ENCODE measurements at regions not wholly inside any gene's neighbourhood (a gene's known extent, or its start where the extent isn't known, plus 50 kb on each side); places are given as distances from the start of the nearest gene placed in this dataset.

DNA sequence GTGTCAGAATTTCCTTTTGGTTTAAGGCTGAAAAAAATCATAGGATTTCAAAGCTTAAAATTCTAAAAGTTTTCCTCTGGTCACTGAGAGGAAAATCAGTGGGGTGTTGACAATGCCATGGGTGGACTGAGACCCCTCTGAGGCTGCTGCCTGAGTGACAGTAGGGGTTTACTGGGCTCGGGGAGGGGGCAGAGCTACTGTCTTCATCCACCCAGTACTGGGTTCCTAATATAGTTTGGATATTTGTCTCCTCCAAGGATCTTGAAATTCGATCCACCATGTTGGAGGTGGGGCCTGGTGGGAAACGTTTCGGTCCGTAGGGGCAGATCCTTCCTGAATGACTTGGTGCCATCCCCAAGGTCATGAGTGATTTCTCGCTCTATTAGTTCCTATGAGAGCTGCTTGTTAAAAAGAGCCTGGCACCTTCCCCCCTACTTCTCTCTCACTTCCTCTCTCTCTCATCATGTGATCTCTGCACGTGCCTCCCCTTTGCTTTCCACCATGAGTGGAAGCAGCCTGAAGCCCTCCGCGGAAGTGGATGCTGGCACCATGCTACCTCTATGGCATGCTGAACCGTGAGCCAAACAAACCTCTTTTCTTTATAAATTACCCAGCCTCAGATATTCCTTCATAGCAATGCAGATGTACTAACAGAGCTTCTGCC lies 72.3 kb downstream of the MAP10 start:
- no peak overlapping the region for H3K4me3 Mint-ChIP-seq
- no peaks in the 10 kb centered on the region for H3K36me3 Mint-ChIP-seq
- no peak for ATAC-seq (ENCODE audit: low read depth in 2 of 2)
- peaks cover 0 to 7% (median 2%) of the 10 kb centered on the region in 7 donors for H3K9me3 Mint-ChIP-seq
- no peak for DNase-seq
- peaks cover 0 to 17% (median 0%) of the 10 kb centered on the region in 3 donors for H3K27me3 Mint-ChIP-seq
- peaks cover 0 to 6% (median 5%) of the 10 kb centered on the region in 3 donors for H3K4me1 Mint-ChIP-seq
- H3K27ac Mint-ChIP-seq = no peak overlapping the region

DNA sequence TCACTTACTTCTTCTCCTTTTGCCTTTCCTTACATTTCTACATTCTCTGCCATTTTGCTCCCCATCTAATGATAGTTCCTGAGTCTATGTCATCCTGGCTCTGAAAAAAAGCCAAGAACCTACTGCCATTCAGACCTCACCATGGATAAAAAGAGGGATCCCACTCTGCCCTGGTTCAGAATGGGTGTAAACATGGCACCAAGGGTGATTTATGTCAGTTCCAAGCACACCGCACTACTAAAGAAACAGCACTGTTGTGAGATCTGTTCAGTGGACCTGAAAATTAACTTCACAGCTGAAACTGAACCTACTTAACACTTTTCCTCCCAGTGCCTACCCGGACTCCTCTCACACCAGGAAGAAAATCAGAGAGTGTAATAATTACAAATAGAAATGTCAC lies 72.3 kb upstream of the NTPCR start:
- Mint-ChIP-seq H3K9me3 (peaks cover 0 to 7% (median 2%) of the 10 kb centered on the region in 7 donors), H3K27ac (no peak overlapping the region), H3K36me3 (no peaks in the 10 kb centered on the region)

GRCh38 chr1:232880354-232880753 lies 70.1 kb upstream of the NTPCR start:
- H3K36me3 Mint-ChIP-seq = no peaks in the 10 kb centered on the region
- peaks cover 0 to 4% (median 0%) of the 10 kb centered on the region in 3 donors for H3K27me3 Mint-ChIP-seq
- DNase-seq (no peak), ATAC-seq (ENCODE audit: low read depth in 2 of 2) (no peak)
- no peak overlapping the region for H3K27ac Mint-ChIP-seq
- H3K9me3 Mint-ChIP-seq = peaks cover 0 to 7% (median 2%) of the 10 kb centered on the region in 7 donors
- H3K4me1 Mint-ChIP-seq = peaks cover 0 to 6% (median 5%) of the 10 kb centered on the region in 3 donors
- H3K4me3 Mint-ChIP-seq = no peak overlapping the region

More for the DNA sequence above, 72.3 kb upstream of the NTPCR start:
- DNase-seq = no peak
- Mint-ChIP-seq H3K4me3 (no peak overlapping the region), H3K4me1 (peaks cover 0 to 6% (median 5%) of the 10 kb centered on the region in 3 donors), H3K27me3 (peaks cover 0 to 17% (median 0%) of the 10 kb centered on the region in 3 donors)
- no peak for ATAC-seq (ENCODE audit: low read depth in 2 of 2)

DNA sequence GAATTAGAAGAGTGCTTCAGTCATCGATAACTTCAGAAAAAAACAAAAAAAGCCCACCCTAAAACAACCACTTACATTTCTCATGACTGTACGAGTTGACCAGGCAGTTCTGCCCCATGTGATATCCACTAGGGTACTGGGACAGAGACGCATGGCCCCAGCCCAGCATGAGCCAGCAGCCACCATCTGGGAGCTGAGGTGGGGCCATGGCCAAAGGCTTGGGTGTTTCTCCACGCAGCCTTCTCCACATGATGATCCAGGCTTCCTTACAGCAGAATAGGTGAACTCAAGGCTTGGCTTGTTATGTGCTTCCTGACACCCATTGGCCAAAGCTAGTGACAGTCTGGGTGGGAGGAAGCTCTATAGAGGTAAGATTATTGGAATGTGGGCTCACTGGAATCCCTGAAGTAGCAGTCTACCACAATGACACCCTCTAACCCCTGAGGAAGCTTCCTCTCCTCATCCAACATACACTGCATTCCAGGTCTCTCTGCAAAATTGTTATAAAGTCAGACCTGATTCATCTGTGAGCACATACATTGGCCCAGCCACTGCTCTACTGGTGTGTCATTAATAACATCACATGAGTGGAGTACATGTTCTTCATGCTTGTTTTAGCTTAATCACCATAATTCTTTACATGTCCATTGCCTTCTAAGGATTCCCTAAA lies 66.3 kb upstream of the NTPCR start:
- no peak overlapping the region for H3K27ac Mint-ChIP-seq
- peaks cover 0 to 1% (median 0%) of the 10 kb centered on the region in 7 donors for H3K9me3 Mint-ChIP-seq
- no peak overlapping the region for H3K4me3 Mint-ChIP-seq
- H3K36me3 Mint-ChIP-seq = no peaks in the 10 kb centered on the region
- peaks cover 0 to 14% (median 0%) of the 10 kb centered on the region in 3 donors for H3K27me3 Mint-ChIP-seq
- H3K4me1 Mint-ChIP-seq = no peaks in the 10 kb centered on the region
- ATAC-seq (ENCODE audit: low read depth in 2 of 2) (no peak), DNase-seq (no peak)

DNA sequence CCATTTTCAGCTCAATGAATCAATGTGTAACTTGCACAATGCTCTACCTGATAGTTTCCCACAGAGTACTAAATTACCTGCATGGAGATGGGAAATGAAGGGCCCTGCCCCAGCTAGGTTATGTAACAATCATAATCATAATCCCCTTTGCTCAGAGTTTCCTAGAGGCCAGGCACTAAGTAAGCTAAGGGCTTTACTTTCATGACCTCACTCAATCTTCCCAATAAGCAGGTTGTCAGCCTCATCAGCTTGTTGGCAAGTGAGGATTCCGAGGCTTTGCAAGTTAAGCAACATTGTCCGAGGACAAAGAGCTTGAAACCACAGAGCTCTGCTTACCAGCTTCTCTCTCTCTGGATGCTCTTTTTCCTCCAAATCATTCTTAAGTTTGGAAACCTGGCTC lies 64.1 kb upstream of the NTPCR start:
- H3K27ac Mint-ChIP-seq = no peak overlapping the region
- peaks cover 0 to 14% (median 0%) of the 10 kb centered on the region in 3 donors for H3K27me3 Mint-ChIP-seq
- H3K4me1 Mint-ChIP-seq = no peaks in the 10 kb centered on the region
- no peak for ATAC-seq (ENCODE audit: low read depth in 2 of 2)
- H3K4me3 Mint-ChIP-seq = no peak overlapping the region
- DNase-seq = no peak
- H3K36me3 Mint-ChIP-seq = no peaks in the 10 kb centered on the region
- no peaks in the 10 kb centered on the region for H3K9me3 Mint-ChIP-seq

- DNase-seq = no peak
- ATAC-seq (ENCODE audit: low read depth in 2 of 2) = no peak
- Mint-ChIP-seq H3K27me3 (peaks cover 0 to 14% (median 0%) of the 10 kb centered on the region in 3 donors), H3K36me3 (no peaks in the 10 kb centered on the region), H3K27ac (no peak overlapping the region), H3K9me3 (peaks cover 0 to 4% (median 0%) of the 10 kb centered on the region in 7 donors), H3K4me3 (no peak overlapping the region), H3K4me1 (no peaks in the 10 kb centered on the region)
Observed at GRCh38 chr1:232890340-232890943, 60.0 kb upstream of the NTPCR start.

GRCh38 chr1:232891071-232891470 lies 59.3 kb upstream of the NTPCR start:
- no peak for DNase-seq
- no peaks in the 10 kb centered on the region for H3K4me1 Mint-ChIP-seq
- H3K27ac Mint-ChIP-seq = no peak overlapping the region
- no peak for ATAC-seq (ENCODE audit: low read depth in 2 of 2)
- H3K9me3 Mint-ChIP-seq = peaks cover 0 to 4% (median 0%) of the 10 kb centered on the region in 7 donors
- peaks cover 0 to 14% (median 0%) of the 10 kb centered on the region in 3 donors for H3K27me3 Mint-ChIP-seq
- no peak overlapping the region for H3K4me3 Mint-ChIP-seq
- no peaks in the 10 kb centered on the region for H3K36me3 Mint-ChIP-seq

GRCh38 chr1:232891656-232892317 lies 58.6 kb upstream of the NTPCR start:
- H3K27ac Mint-ChIP-seq = no peak overlapping the region
- ATAC-seq (ENCODE audit: low read depth in 2 of 2) = no peak
- H3K27me3 Mint-ChIP-seq = peaks cover 0 to 11% (median 0%) of the 10 kb centered on the region in 3 donors
- H3K9me3 Mint-ChIP-seq = peaks cover 0 to 4% (median 0%) of the 10 kb centered on the region in 7 donors
- H3K4me3 Mint-ChIP-seq = no peak overlapping the region
- H3K4me1 Mint-ChIP-seq = no peaks in the 10 kb centered on the region
- H3K36me3 Mint-ChIP-seq = no peaks in the 10 kb centered on the region
- no peak for DNase-seq

GRCh38 chr1:232893481-232894313 lies 56.7 kb upstream of the NTPCR start:
- no peak for DNase-seq
- Mint-ChIP-seq H3K27me3 (no peaks in the 10 kb centered on the region), H3K27ac (no peak overlapping the region), H3K4me3 (peak overlapping the region in 1 of 8 donors; percentile 25), H3K36me3 (no peaks in the 10 kb centered on the region), H3K9me3 (peaks cover 0 to 4% (median 0%) of the 10 kb centered on the region in 7 donors), H3K4me1 (no peaks in the 10 kb centered on the region)
- ATAC-seq (ENCODE audit: low read depth in 2 of 2) = no peak

GRCh38 chr1:232894436-232894835 lies 56.0 kb upstream of the NTPCR start:
- DNase-seq (no peak), ATAC-seq (ENCODE audit: low read depth in 2 of 2) (no peak)
- Mint-ChIP-seq H3K4me1 (no peaks in the 10 kb centered on the region), H3K27me3 (no peaks in the 10 kb centered on the region), H3K27ac (no peak overlapping the region), H3K9me3 (peaks cover 0 to 4% (median 0%) of the 10 kb centered on the region in 7 donors), H3K4me3 (no peak overlapping the region), H3K36me3 (no peaks in the 10 kb centered on the region)

GRCh38 chr1:232897949-232898465 lies 52.4 kb upstream of the NTPCR start:
- no peaks in the 10 kb centered on the region for H3K9me3 Mint-ChIP-seq
- no peak for DNase-seq
- no peak overlapping the region for H3K27ac Mint-ChIP-seq
- no peaks in the 10 kb centered on the region for H3K4me1 Mint-ChIP-seq
- no peak overlapping the region for H3K4me3 Mint-ChIP-seq
- ATAC-seq (ENCODE audit: low read depth in 2 of 2) = no peak
- no peaks in the 10 kb centered on the region for H3K27me3 Mint-ChIP-seq
- no peaks in the 10 kb centered on the region for H3K36me3 Mint-ChIP-seq

- Mint-ChIP-seq H3K36me3 (no peaks in the 10 kb centered on the region), H3K9me3 (no peaks in the 10 kb centered on the region), H3K4me3 (no peak overlapping the region), H3K27me3 (no peaks in the 10 kb centered on the region), H3K27ac (no peak overlapping the region), H3K4me1 (no peaks in the 10 kb centered on the region)
- DNase-seq = no peak
- no peak for ATAC-seq (ENCODE audit: low read depth in 2 of 2)
Observed at GRCh38 chr1:232899268-232899667, 51.1 kb upstream of the NTPCR start.

DNA sequence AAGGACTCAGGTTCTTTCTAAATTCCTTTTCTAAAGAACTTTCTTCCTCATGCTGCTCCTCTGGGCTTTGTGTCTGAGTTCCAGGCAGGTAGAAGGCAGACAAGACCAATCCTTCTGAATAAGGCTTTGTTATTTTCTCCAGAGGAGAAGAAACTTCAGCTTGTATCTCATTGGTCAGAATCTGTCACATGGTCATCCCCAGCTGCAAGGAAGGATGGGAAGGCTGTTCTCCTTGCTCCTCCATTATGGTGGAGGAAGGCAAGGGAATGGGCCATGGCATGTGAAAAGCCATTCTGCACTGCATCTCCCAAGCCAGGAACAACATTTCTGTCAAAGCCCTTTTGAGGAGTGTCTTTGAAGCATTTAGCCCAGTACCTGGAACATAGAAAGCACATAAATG lies 50.6 kb upstream of the NTPCR start:
- Mint-ChIP-seq H3K36me3 (no peaks in the 10 kb centered on the region), H3K27me3 (peaks cover 0 to 3% (median 0%) of the 10 kb centered on the region in 3 donors), H3K4me3 (no peak overlapping the region), H3K9me3 (no peaks in the 10 kb centered on the region), H3K4me1 (no peaks in the 10 kb centered on the region), H3K27ac (no peak overlapping the region)
- DNase-seq (no peak), ATAC-seq (ENCODE audit: low read depth in 2 of 2) (no peak)

Measured in naive B cell (primary cell).